Neural progenitor cell (in vitro differentiated cells): ENCODE measurements at regions not wholly inside any gene's neighbourhood (a gene's known extent, or its start where the extent isn't known, plus 50 kb on each side); places are given as distances from the start of the nearest gene placed in this dataset.

ENCODE experiments used
- CTCF ChIP-seq: fragments of 200-600 bp; sonication (generic); IDR thresholded peaks from 2 replicates; pipeline ENCODE4 v1.5.1; 2017; ENCODE audit warnings: antibody characterized with exemption, mild to moderate bottlenecking
- EZH2 ChIP-seq: fragments of 200-600 bp; sonication (generic); IDR thresholded peaks from 2 replicates; pipeline ENCODE4 v1.6.1; 2017; ENCODE audit warnings: antibody characterized with exemption, mild to moderate bottlenecking, moderate library complexity
- EZH2phosphoT487 ChIP-seq: fragments of 200-600 bp; sonication (generic); IDR thresholded peaks from 2 replicates; pipeline ENCODE4 v1.6.1; 2017; ENCODE audit warnings: antibody characterized with exemption

- TF ChIP-seq EZH2 (no peak), CTCF (no peak), EZH2phosphoT487 (no peak)
Observed at GRCh38 chr5:128766406-128766805, 198.9 kb upstream of the SLC27A6 start.
